SK-N-SH treated with all-trans-retinoic acid at 6 μM for 48 hours (cell line): ENCODE measurements at regions not wholly inside any gene's neighbourhood (a gene's known extent, or its start where the extent isn't known, plus 50 kb on each side); places are given as distances from the start of the nearest gene placed in this dataset.

Experiments used
- ATAC-seq: fragments of 200-7000 bp; cut with Tn5 transposase; 3 replicates; pipeline ENCODE4 v1.9.1; 2020; ENCODE audit warnings: mild to moderate bottlenecking, moderate library complexity
- ARNTL ChIP-seq: fragments of 450-650 bp; formaldehyde crosslinking; IDR thresholded peaks from 2 replicates; pipeline ENCODE4 v1.5.0; 2020; ENCODE audit warnings: low read depth, mild to moderate bottlenecking, moderate library complexity, borderline replicate concordance
- BACH2 ChIP-seq: fragments of 250-450 bp; sonication (Bioruptor Pico); IDR thresholded peaks from 2 replicates; pipeline ENCODE4 v1.9.0; 2021; ENCODE audit warnings: mild to moderate bottlenecking, borderline replicate concordance
- CSDC2 ChIP-seq: fragments of 250-450 bp; sonication (Bioruptor Pico); IDR thresholded peaks from 2 replicates; pipeline ENCODE4 v1.5.0; 2020; ENCODE audit warnings: mild to moderate bottlenecking, moderate library complexity
- ESRRG ChIP-seq: fragments of 250-450 bp; sonication (Bioruptor Pico); IDR thresholded peaks from 2 replicates; pipeline ENCODE4 v1.6.1; 2021; ENCODE audit warnings: mild to moderate bottlenecking
- GLIS3 ChIP-seq: fragments of 250-450 bp; sonication (Bioruptor Pico); IDR thresholded peaks from 2 replicates; pipeline ENCODE4 v1.5.0; 2020; ENCODE audit warnings: mild to moderate bottlenecking, moderate library complexity
- ISL1 ChIP-seq: fragments of 250-450 bp; sonication (Bioruptor Pico); IDR thresholded peaks from 2 replicates; pipeline ENCODE4 v2.1.2; 2022; ENCODE audit warnings: mild to moderate bottlenecking, moderate library complexity
- OSR1 ChIP-seq: fragments of 250-450 bp; sonication (Bioruptor Pico); IDR thresholded peaks from 2 replicates; pipeline ENCODE4 v1.8.0; 2022; ENCODE audit warnings: moderate library complexity, mild to moderate bottlenecking, inconsistent platforms
- PATZ1 ChIP-seq: fragments of 250-450 bp; sonication (Bioruptor Pico); IDR thresholded peaks from 2 replicates; pipeline ENCODE4 v1.8.0; 2020; ENCODE audit warnings: mild to moderate bottlenecking, moderate library complexity, borderline replicate concordance
- PPARA ChIP-seq: fragments of 250-450 bp; sonication (Bioruptor Pico); IDR thresholded peaks from 2 replicates; pipeline ENCODE4 v1.5.0; 2020; ENCODE audit warnings: mild to moderate bottlenecking, borderline replicate concordance
- RARB ChIP-seq: fragments of 250-450 bp; sonication (Bioruptor Pico); IDR thresholded peaks from 2 replicates; pipeline ENCODE4 v1.8.0; 2021; ENCODE audit warnings: mild to moderate bottlenecking, moderate library complexity
- SNAI2 ChIP-seq: fragments of 250-450 bp; sonication (Bioruptor Pico); IDR thresholded peaks from 2 replicates; pipeline ENCODE4 v1.5.0; 2020; ENCODE audit warnings: mild to moderate bottlenecking, moderate library complexity
- TOX ChIP-seq: fragments of 250-450 bp; sonication (Bioruptor Pico); IDR thresholded peaks from 2 replicates; pipeline ENCODE4 v1.8.0; 2021; ENCODE audit warnings: mild to moderate bottlenecking, moderate library complexity, borderline replicate concordance
- TSHZ2 ChIP-seq: fragments of 250-450 bp; sonication (Bioruptor Pico); IDR thresholded peaks from 2 replicates; pipeline ENCODE4 v1.5.0; 2020; ENCODE audit warnings: mild to moderate bottlenecking, moderate library complexity
- ZC3H10 ChIP-seq: fragments of 250-450 bp; sonication (Bioruptor Pico); IDR thresholded peaks from 2 replicates; pipeline ENCODE4 v1.5.1; 2021; ENCODE audit warnings: mild to moderate bottlenecking, moderate library complexity
- ZFP3 ChIP-seq: fragments of 250-450 bp; sonication (Bioruptor Pico); IDR thresholded peaks from 2 replicates; pipeline ENCODE4 v1.5.0; 2020; ENCODE audit warnings: mild to moderate bottlenecking, moderate library complexity
- ZFP30 ChIP-seq: fragments of 450-650 bp; formaldehyde crosslinking; IDR thresholded peaks from 2 replicates; pipeline ENCODE4 v1.5.0; 2022; ENCODE audit warnings: mild to moderate bottlenecking, moderate library complexity
- ZNF565 ChIP-seq: fragments of 450-650 bp; formaldehyde crosslinking; conservative IDR thresholded peaks from 2 replicates; pipeline ENCODE4 v1.5.0; 2020; ENCODE audit warnings: low read depth, mild to moderate bottlenecking, moderate library complexity
- ZNF70 ChIP-seq: fragments of 450-650 bp; formaldehyde crosslinking; IDR thresholded peaks from 2 replicates; pipeline ENCODE4 v1.5.0; 2020; ENCODE audit warnings: mild to moderate bottlenecking, moderate library complexity
- TF ChIP-seq, protein P1 (sequence below): fragments of 250-450 bp; sonication (Bioruptor Pico); IDR thresholded peaks from 2 replicates; pipeline ENCODE4 v1.8.0; 2021; ENCODE audit warnings: low read depth, mild to moderate bottlenecking, moderate library complexity, borderline replicate concordance
- TF ChIP-seq, protein P2 (sequence below): fragments of 250-450 bp; sonication (Bioruptor Pico); IDR thresholded peaks from 2 replicates; pipeline ENCODE4 v1.5.1; 2021; ENCODE audit warnings: mild to moderate bottlenecking, moderate library complexity

DNA sequence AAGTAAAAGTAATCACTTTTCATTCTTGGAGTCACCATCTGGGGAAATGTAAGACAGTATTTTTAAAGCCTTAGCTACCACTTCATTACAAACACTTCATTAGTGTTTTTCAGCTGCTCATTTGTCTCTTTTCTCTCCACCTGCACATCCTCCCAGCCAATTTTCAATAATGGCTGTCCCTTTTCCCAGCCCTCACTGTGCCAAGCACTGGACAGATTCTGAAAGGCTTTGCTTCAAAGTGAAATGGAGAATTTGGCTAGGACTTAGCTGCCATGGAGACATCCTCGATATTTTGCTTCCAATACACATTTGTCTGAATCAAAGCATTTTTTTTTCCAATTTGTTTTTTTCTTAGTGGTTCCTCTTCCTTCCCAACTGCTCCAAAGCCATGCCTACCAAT, 272.4 kb upstream of the NRXN1 start:
- no peak for ATAC-seq
- TF ChIP-seq ZNF565 (CRISPR knock-in tag), result no peak
- TF ChIP-seq ARNTL (CRISPR knock-in tag), result no peak
- no peak for TF ChIP-seq ZNF70 (CRISPR knock-in tag)
- TF ChIP-seq OSR1, result no peak
- no peak for TF ChIP-seq ZC3H10 (CRISPR knock-in tag)
- no peak for TF ChIP-seq BACH2 (CRISPR knock-in tag)
- no peak for TF ChIP-seq ZFP3 (CRISPR knock-in tag)
- no peak for TF ChIP-seq RARB
- TF ChIP-seq CSDC2, result no peak
- TF ChIP-seq TOX (CRISPR knock-in tag), result no peak
- TF ChIP-seq, protein P1, sequence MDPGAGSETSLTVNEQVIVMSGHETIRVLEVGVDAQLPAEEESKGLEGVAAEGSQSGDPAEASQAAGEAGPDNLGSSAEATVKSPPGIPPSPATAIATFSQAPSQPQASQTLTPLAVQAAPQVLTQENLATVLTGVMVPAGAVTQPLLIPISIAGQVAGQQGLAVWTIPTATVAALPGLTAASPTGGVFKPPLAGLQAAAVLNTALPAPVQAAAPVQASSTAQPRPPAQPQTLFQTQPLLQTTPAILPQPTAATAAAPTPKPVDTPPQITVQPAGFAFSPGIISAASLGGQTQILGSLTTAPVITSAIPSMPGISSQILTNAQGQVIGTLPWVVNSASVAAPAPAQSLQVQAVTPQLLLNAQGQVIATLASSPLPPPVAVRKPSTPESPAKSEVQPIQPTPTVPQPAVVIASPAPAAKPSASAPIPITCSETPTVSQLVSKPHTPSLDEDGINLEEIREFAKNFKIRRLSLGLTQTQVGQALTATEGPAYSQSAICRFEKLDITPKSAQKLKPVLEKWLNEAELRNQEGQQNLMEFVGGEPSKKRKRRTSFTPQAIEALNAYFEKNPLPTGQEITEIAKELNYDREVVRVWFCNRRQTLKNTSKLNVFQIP (CRISPR knock-in tag), result no peak
- no peak for TF ChIP-seq SNAI2 (CRISPR knock-in tag)
- TF ChIP-seq, protein P2, sequence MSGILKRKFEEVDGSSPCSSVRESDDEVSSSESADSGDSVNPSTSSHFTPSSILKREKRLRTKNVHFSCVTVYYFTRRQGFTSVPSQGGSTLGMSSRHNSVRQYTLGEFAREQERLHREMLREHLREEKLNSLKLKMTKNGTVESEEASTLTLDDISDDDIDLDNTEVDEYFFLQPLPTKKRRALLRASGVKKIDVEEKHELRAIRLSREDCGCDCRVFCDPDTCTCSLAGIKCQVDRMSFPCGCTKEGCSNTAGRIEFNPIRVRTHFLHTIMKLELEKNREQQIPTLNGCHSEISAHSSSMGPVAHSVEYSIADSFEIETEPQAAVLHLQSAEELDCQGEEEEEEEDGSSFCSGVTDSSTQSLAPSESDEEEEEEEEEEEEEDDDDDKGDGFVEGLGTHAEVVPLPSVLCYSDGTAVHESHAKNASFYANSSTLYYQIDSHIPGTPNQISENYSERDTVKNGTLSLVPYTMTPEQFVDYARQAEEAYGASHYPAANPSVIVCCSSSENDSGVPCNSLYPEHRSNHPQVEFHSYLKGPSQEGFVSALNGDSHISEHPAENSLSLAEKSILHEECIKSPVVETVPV (CRISPR knock-in tag), result no peak
- no peak for TF ChIP-seq ZFP30 (CRISPR knock-in tag)

GRCh38 chr2:51301381-51301780, 269.4 kb upstream of the NRXN1 start:
- no peak for ATAC-seq
- TF ChIP-seq ZNF70 (CRISPR knock-in tag) (no peak), OSR1 (no peak), ESRRG (CRISPR knock-in tag) (no peak), ARNTL (CRISPR knock-in tag) (no peak), ZNF565 (CRISPR knock-in tag) (no peak), TOX (CRISPR knock-in tag) (no peak), GLIS3 (CRISPR knock-in tag) (no peak), PATZ1 (CRISPR knock-in tag) (no peak), BACH2 (CRISPR knock-in tag) (no peak), PPARA (CRISPR knock-in tag) (no peak)
- TF ChIP-seq, protein P2 (CRISPR knock-in tag), result no peak

GRCh38 chr2:51299370-51299769, 267.4 kb upstream of the NRXN1 start:
- TF ChIP-seq ZFP30 (CRISPR knock-in tag) (no peak), OSR1 (no peak), GLIS3 (CRISPR knock-in tag) (no peak), ISL1 (CRISPR knock-in tag) (no peak), PATZ1 (CRISPR knock-in tag) (no peak), SNAI2 (CRISPR knock-in tag) (no peak), BACH2 (CRISPR knock-in tag) (no peak), ESRRG (CRISPR knock-in tag) (no peak), CSDC2 (no peak), ZC3H10 (CRISPR knock-in tag) (no peak)
- ATAC-seq, result no peak

DNA sequence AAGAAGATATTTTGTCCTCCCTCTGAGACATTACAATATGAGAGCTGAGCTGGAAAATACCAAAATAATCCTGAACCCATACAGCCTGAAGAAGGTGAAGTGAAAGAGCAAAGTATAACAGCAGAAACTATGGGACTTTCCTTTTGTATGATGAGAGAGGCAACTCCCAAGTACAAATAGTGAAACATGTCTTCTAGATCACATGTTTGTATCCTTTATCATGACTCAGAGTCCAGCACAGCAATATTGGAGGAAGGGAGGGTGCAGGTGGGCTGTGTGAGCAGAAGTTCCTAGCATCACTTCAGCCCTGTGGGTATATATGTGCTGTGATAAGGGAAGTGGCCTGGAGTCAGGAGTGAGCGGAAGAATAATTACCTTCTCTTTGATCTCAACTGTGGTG, 265.6 kb upstream of the NRXN1 start:
- no peak for ATAC-seq
- TF ChIP-seq ESRRG (CRISPR knock-in tag) (no peak), ZNF70 (CRISPR knock-in tag) (no peak), RARB (no peak), TSHZ2 (CRISPR knock-in tag) (no peak), ARNTL (CRISPR knock-in tag) (no peak), ISL1 (CRISPR knock-in tag) (no peak), ZFP3 (CRISPR knock-in tag) (no peak)
